ENCODE measurements at regions not wholly inside any gene's neighbourhood (a gene's known extent, or its start where the extent isn't known, plus 50 kb on each side); places are given as distances from the start of the nearest gene placed in this dataset.
A peak's percentile ranks its signal among the peaks of the same experiment; 100 is the strongest.
"Not testable (repeated sequence)": the region's sequence is repeated elsewhere in the genome, so short reads cannot be mapped to it uniquely, and the experiment has no call there.

GRCh38 chr6:100202417-100203194 is 208.6 kb upstream of the MCHR2 start:
- DNase-seq (ENCODE audit: low spot score) (no peak), ATAC-seq (ENCODE audit: insufficient number of reproducible peaks, low FRiP score, low read depth) (peak; percentile 84)
- no peak for TF ChIP-seq CTCF (IDR thresholded peaks at IDR 0.05)
- Histone ChIP-seq H3K9me3 (no peaks in the 10 kb centered on the region), H3K36me3 (no peaks in the 10 kb centered on the region), H3K27ac (no peak overlapping the region), H3K4me3 (no peak overlapping the region), H3K27me3 (replicated peaks; ENCODE audit: insufficient read depth) (no peaks in the 10 kb centered on the region), H3K4me1 (ENCODE audit: control insufficient read depth in 1 of 2, low read depth in 2 of 2) (no peaks in the 10 kb centered on the region)

DNA sequence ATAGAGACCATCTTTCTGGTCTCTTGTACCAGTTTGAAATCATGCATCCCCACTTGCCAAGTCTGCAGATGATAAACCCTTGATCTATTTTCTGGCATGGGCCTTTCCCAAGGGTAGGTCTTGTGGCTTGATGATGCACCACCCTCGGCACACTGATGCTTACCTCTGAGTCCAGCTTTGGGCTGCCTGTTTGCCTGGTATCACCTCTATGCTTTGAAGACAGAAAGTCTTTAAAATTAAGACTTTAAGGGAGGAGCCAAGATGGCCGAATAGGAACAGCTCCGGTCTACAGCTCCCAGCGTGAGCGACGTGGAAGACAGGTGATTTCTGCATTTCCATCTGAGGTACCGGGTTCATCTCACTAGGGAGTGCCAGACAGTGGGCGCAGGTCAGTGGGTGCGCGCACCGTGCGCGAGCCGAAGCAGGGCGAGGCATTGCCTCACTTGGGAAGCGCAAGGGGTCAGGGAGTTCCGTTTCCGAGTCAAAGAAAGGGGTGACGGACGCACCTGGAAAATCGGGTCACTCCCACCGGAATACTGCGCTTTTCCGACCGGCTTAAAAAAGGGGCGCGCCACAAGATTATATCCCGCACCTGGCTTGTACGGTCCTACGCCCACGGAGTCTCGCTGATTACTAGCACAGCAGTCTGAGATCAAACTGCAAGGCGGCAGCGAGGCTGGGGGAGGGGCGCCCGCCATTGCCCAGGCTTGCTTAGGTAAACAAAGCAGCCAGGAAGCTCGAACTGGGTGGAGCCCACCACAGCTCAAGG is 202.4 kb upstream of the MCHR2 start:
- not testable (repeated sequence) for DNase-seq (ENCODE audit: low spot score); H3K27me3 ChIP-seq (replicated peaks; ENCODE audit: insufficient read depth); H3K36me3 ChIP-seq; H3K27ac ChIP-seq; H3K4me1 ChIP-seq (ENCODE audit: control insufficient read depth in 1 of 2, low read depth in 2 of 2); ATAC-seq (ENCODE audit: insufficient number of reproducible peaks, low FRiP score, low read depth); H3K9me3 ChIP-seq; H3K4me3 ChIP-seq

DNA sequence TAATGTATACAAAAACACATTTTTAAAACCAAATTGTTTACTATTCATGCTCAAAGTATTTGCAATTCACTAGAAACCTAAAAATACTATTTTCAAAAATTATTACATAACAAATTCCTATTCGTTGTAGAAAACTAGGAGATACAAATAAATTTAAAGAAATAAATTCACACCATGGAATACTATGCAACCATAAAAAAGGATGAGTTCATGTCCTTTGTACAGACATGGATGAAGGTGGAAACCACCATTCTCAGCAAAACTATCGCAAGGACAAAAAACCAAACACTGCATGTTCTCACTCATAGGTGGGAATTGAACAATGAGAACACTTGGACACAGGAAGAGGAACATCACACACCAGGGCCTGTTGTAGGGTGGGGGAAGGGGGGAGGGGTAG is 201.2 kb upstream of the MCHR2 start:
- ATAC-seq (ENCODE audit: insufficient number of reproducible peaks, low FRiP score, low read depth): not testable (repeated sequence)

DNA sequence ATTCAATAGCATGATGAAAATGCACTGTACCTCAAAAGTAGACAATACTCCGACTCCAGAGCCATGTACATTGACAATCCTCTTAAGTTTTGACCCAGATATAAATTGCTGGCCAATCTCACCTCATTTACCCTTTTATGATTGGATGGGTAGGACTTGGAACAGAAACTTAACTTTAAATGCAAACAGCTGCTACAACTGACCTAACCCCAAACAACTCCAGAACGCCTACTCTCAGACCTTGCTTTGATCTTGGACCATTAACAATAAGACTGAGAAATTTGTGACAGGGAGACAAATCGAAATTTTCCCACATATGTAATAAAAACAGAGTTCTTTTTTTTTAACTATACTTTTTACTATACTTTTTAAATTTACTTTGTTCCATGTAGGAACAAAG is 200.5 kb upstream of the MCHR2 start:
- DNase-seq (ENCODE audit: low spot score) (no peak), ATAC-seq (ENCODE audit: insufficient number of reproducible peaks, low FRiP score, low read depth) (no peak)
- H3K4me3 ChIP-seq: no peak overlapping the region
- no peaks in the 10 kb centered on the region for H3K9me3 ChIP-seq
- no peaks in the 10 kb centered on the region for H3K4me1 ChIP-seq (ENCODE audit: control insufficient read depth in 1 of 2, low read depth in 2 of 2)
- H3K36me3 ChIP-seq: no peaks in the 10 kb centered on the region
- no peak for TF ChIP-seq CTCF (IDR thresholded peaks at IDR 0.05)
- H3K27me3 ChIP-seq (replicated peaks; ENCODE audit: insufficient read depth): no peaks in the 10 kb centered on the region
- no peak overlapping the region for H3K27ac ChIP-seq

More for the DNA sequence above, 201.2 kb upstream of the MCHR2 start:
- DNase-seq (ENCODE audit: low spot score); H3K27ac ChIP-seq; H3K27me3 ChIP-seq (replicated peaks; ENCODE audit: insufficient read depth); H3K4me3 ChIP-seq; H3K4me1 ChIP-seq (ENCODE audit: control insufficient read depth in 1 of 2, low read depth in 2 of 2); H3K36me3 ChIP-seq; H3K9me3 ChIP-seq: not testable (repeated sequence)

DNA sequence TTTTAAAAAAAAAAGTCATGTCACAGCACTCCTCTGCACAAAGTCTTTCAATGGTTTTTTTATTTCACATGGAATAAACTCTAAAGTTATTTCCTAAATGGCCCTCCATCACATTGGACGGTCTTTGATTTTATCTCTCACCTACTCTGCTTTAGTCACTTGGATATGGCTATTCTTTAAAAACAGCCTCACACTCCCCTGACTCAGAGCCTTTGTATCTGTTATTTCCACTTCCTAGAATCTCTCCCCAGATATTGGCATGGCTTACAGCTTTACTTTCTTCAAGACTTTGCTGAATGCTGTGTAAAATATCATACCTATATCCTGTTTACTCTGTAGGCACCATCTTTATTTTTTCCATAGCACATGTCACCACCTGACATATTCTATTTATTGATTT is 194.7 kb upstream of the MCHR2 start:
- no peak overlapping the region for H3K27ac ChIP-seq
- TF ChIP-seq CTCF (IDR thresholded peaks at IDR 0.05): no peak
- no peaks in the 10 kb centered on the region for H3K36me3 ChIP-seq
- no peaks in the 10 kb centered on the region for H3K4me1 ChIP-seq (ENCODE audit: control insufficient read depth in 1 of 2, low read depth in 2 of 2)
- no peak overlapping the region for H3K4me3 ChIP-seq
- H3K9me3 ChIP-seq: no peaks in the 10 kb centered on the region
- no peaks in the 10 kb centered on the region for H3K27me3 ChIP-seq (replicated peaks; ENCODE audit: insufficient read depth)
- ATAC-seq (ENCODE audit: insufficient number of reproducible peaks, low FRiP score, low read depth) (no peak), DNase-seq (ENCODE audit: low spot score) (no peak)

GRCh38 chr6:100186552-100186951 is 192.5 kb upstream of the MCHR2 start:
- H3K4me3 ChIP-seq: no peak overlapping the region
- no peaks in the 10 kb centered on the region for H3K4me1 ChIP-seq (ENCODE audit: control insufficient read depth in 1 of 2, low read depth in 2 of 2)
- ATAC-seq (ENCODE audit: insufficient number of reproducible peaks, low FRiP score, low read depth) (no peak), DNase-seq (ENCODE audit: low spot score) (no peak)
- no peaks in the 10 kb centered on the region for H3K9me3 ChIP-seq
- H3K27me3 ChIP-seq (replicated peaks; ENCODE audit: insufficient read depth): no peaks in the 10 kb centered on the region
- no peaks in the 10 kb centered on the region for H3K36me3 ChIP-seq
- TF ChIP-seq CTCF (IDR thresholded peaks at IDR 0.05): no peak
- no peak overlapping the region for H3K27ac ChIP-seq

Data from thoracic aorta (tissue), 2 donors.